HepG2 (cell line): ENCODE measurements at regions not wholly inside any gene's neighbourhood (a gene's known extent, or its start where the extent isn't known, plus 50 kb on each side); places are given as distances from the start of the nearest gene placed in this dataset.

Source experiments
- ATAC-seq: fragments of 200-7000 bp; cut with Tn5 transposase; 3 replicates; pipeline ENCODE4 v1.9.1; 2020; ENCODE audit warnings: mild to moderate bottlenecking, moderate library complexity
- BruUV-seq: library from RNA; stranded (reverse); fragments of 400-500 nt; replicated peaks from 2 replicates; lab custom pipeline; 2021; lab: Mats Ljungman, UMichigan
- CTCF ChIA-PET: fragments of 300-600 bp; formaldehyde crosslinking; extraction: SDS; loops from one replicate; lab custom pipeline; 2021; ENCODE audit warnings: low total read pairs, inconsistent platforms, low intra/inter-chr PET ratio; lab: Yijun Ruan, JAX
- POLR2A ChIA-PET: fragments of 350-600 bp; sonication (Branson Sonifier 250); formaldehyde crosslinking; loops from one replicate; lab custom pipeline; 2020; ENCODE audit warnings: antibody characterized with exemption, inconsistent platforms; lab: Yijun Ruan, JAX
- DNase-seq: peaks from one replicate; pipeline ENCODE4 v3.0.0-alpha.2; 2015; ENCODE audit warnings: low spot score
- FAIRE-seq: peaks from 3 replicates; lab custom pipeline; 2011; peaks lifted over from hg19 to GRCh38; lab: Jason Lieb, UNC
- H2AFZ ChIP-seq: one replicate; pipeline ENCODE4 v1.6.1; 2011; ENCODE audit warnings: low read length, inconsistent platforms
- H3K27ac ChIP-seq: fragments of 300-600 bp; 3 replicates; pipeline ENCODE4 v1.8.0; 2011; ENCODE audit warnings: mixed run types, mild to moderate bottlenecking, mixed read lengths, low read length, inconsistent platforms; ENCODE audit not compliant: insufficient read depth; ENCODE audit errors: extremely low read length
- H3K27me3 ChIP-seq, 2 experiments: fragments of 200-600 bp in 1 of 2; 2 replicates in 1 of 2; 3 replicates in 1 of 2; pipeline versions ENCODE4 v1.6.0 to v1.8.0; 2011; ENCODE audit warnings: low read length in 2 of 2, mild to moderate bottlenecking in 2 of 2, moderate library complexity in 2 of 2, inconsistent platforms in 1 of 2; ENCODE audit not compliant: insufficient read depth in 2 of 2, control insufficient read depth in 1 of 2
- H3K36me3 ChIP-seq, 2 experiments: fragments of 200-600 bp in 1 of 2; replicated peaks in 1 of 2; 2 replicates in 1 of 2; 3 replicates in 1 of 2; pipeline versions ENCODE4 v1.5.1 to v1.8.0; 2011; ENCODE audit warnings: low read length in 2 of 2, inconsistent platforms in 1 of 2; ENCODE audit not compliant: insufficient read depth in 2 of 2, control insufficient read depth in 1 of 2
- H3K4me1 ChIP-seq: 2 replicates; pipeline ENCODE4 v1.5.1; 2012; ENCODE audit warnings: low read length, inconsistent platforms; ENCODE audit not compliant: insufficient read depth
- H3K4me2 ChIP-seq: 2 replicates; pipeline ENCODE4 v1.6.0; 2011; ENCODE audit warnings: low read depth, low read length, inconsistent platforms
- H3K4me3 ChIP-seq, 3 experiments: fragments of 200-600 bp in 1 of 3; sonication (generic), shearing (Covaris generic) in 1 of 3; replicated peaks in 1 of 3; 2 replicates each; pipeline ENCODE4 v1.5.1; 2011 to 2016; ENCODE audit warnings: low read length in 3 of 3, inconsistent platforms in 2 of 3, low read depth in 2 of 3, mild to moderate bottlenecking in 2 of 3, control low read depth in 1 of 3, mixed read lengths in 1 of 3; ENCODE audit not compliant: insufficient read depth in 1 of 3
- H3K79me2 ChIP-seq: one replicate; pipeline ENCODE4 v1.6.1; 2011; ENCODE audit warnings: low read length, inconsistent platforms; ENCODE audit not compliant: insufficient read depth
- H3K9ac ChIP-seq: 2 replicates; pipeline ENCODE4 v1.6.0; 2011; ENCODE audit warnings: mild to moderate bottlenecking, low read depth, low read length, inconsistent platforms; ENCODE audit not compliant: insufficient read depth
- H3K9me3 ChIP-seq: 2 replicates; pipeline ENCODE4 v1.5.1; 2012; ENCODE audit warnings: mild to moderate bottlenecking, low read length
- H4K20me1 ChIP-seq: 2 replicates; pipeline ENCODE4 v1.6.0; 2011; ENCODE audit warnings: inconsistent platforms, mild to moderate bottlenecking, low read length, moderate library complexity; ENCODE audit not compliant: insufficient read depth
- REXO4 ChIP-seq: sonication (generic); formaldehyde crosslinking; IDR thresholded peaks from 2 replicates; pipeline ENCODE4 v1.8.0; 2022; ENCODE audit warnings: missing genetic modification reagents, mild to moderate bottlenecking, borderline replicate concordance
- ZFP36L1 ChIP-seq: sonication (generic); formaldehyde crosslinking; IDR thresholded peaks from 2 replicates; pipeline ENCODE4 v1.8.0; 2022; ENCODE audit warnings: mild to moderate bottlenecking, missing genetic modification reagents, moderate library complexity
- ZNF235 ChIP-seq: sonication (generic); formaldehyde crosslinking; IDR thresholded peaks from 2 replicates; pipeline ENCODE4 v1.8.1; 2023; ENCODE audit warnings: mild to moderate bottlenecking, missing genetic modification reagents, borderline replicate concordance
- ZNF383 ChIP-seq: sonication (generic); formaldehyde crosslinking; IDR thresholded peaks from 2 replicates; pipeline ENCODE4 v1.4.0; 2020; ENCODE audit warnings: missing genetic modification reagents, mild to moderate bottlenecking, borderline replicate concordance
- WGBS: methylation state at CpG from one replicate; pipeline ENCODE4 v1.1.6; 2017; ENCODE audit warnings: low lambda C conversion rate; 5-methylcytosine and 5-hydroxymethylcytosine counted together
- in situ Hi-C: cut with HindIII; loops from 2 replicates; pipeline ENCODE4 v1.10.0; 2017; ENCODE audit warnings: low pct_unique_long_range_greater_than_20kb; ENCODE audit not compliant: extremely low pct_ligation_motif_present
- intact Hi-C: fragments of 100-400 bp; cut with micrococcal nuclease; formaldehyde crosslinking; loops from one replicate; pipeline ENCODE4 v1.10.0; 2022; ENCODE audit not compliant: unreplicated experiment
- TF ChIP-seq, protein P1 (sequence below): sonication (generic); formaldehyde crosslinking; IDR thresholded peaks from 2 replicates; pipeline ENCODE4 v1.4.0; 2020; ENCODE audit warnings: mild to moderate bottlenecking, missing genetic modification reagents
- TF ChIP-seq, protein P2 (sequence below): sonication (generic); formaldehyde crosslinking; IDR thresholded peaks from 2 replicates; pipeline ENCODE4 v1.4.0; 2020; ENCODE audit warnings: missing genetic modification reagents
- TF ChIP-seq, protein P3 (sequence below): sonication (generic); formaldehyde crosslinking; IDR thresholded peaks from 2 replicates; pipeline ENCODE4 v1.8.1; 2023; ENCODE audit warnings: mild to moderate bottlenecking, inconsistent platforms, moderate library complexity, missing genetic modification reagents, borderline replicate concordance
- TF ChIP-seq, protein P4 (sequence below): sonication (generic); formaldehyde crosslinking; IDR thresholded peaks from 2 replicates; pipeline ENCODE4 v1.4.0; 2020; ENCODE audit warnings: mild to moderate bottlenecking, missing genetic modification reagents

DNA sequence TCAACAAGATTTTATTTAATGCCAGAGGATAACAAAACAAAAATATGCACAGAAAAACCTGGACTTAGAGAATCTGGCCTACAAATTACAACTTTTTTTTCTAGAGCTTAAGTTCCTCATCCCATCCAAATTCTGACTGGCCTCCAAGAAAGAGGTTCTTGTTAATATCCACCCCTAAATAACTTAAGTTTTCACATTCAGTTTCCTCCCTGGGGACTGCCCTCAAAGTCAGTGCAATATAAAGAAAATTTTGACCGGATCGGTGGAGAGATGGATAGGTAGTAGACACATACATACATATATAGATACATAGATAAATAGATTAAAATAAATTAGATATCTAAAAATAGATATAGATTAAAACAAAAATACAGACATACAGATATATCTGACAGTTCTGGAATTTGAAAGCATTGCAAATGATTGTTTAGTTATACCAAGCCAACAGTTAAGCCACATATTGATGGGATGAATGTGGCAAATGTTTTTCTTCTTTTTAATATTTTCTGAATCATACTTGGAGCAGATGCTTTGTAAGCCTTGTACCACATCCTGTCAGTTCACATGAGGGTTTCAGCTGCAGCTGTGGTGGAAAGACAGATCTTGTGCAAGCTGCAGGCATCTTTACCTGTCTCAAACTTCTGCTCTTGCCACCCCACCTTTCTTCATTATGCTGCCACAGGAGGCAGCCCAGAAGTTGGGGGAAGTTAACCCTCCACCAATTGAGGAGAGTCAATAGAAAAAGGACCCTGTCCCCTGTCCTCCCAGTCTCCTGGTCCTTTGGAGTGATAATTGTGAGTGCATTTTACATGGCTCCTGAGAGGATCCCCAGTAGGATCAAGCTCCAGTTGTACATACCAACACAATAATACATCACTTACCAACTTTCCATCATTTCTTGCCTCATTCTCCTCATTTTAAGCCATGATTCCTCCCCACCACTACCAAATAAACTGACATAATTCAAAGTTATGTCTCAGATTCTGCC, 58.5 kb upstream of the PRDM8 start:
- FAIRE-seq (no peak), DNase-seq (no peak), ATAC-seq (no peak)
- H3K9me3 ChIP-seq = no peaks in the 10 kb centered on the region
- no peak overlapping the region for H3K27ac ChIP-seq
- H3K4me2 ChIP-seq = no peak overlapping the region
- no peaks in the 10 kb centered on the region for H3K36me3 ChIP-seq
- no peak for TF ChIP-seq ZNF383 (CRISPR knock-in tag)
- TF ChIP-seq, protein P1, sequence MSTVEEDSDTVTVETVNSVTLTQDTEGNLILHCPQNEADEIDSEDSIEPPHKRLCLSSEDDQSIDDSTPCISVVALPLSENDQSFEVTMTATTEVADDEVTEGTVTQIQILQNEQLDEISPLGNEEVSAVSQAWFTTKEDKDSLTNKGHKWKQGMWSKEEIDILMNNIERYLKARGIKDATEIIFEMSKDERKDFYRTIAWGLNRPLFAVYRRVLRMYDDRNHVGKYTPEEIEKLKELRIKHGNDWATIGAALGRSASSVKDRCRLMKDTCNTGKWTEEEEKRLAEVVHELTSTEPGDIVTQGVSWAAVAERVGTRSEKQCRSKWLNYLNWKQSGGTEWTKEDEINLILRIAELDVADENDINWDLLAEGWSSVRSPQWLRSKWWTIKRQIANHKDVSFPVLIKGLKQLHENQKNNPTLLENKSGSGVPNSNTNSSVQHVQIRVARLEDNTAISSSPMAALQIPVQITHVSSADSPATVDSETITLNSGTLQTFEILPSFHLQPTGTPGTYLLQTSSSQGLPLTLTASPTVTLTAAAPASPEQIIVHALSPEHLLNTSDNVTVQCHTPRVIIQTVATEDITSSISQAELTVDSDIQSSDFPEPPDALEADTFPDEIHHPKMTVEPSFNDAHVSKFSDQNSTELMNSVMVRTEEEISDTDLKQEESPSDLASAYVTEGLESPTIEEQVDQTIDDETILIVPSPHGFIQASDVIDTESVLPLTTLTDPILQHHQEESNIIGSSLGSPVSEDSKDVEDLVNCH (CRISPR knock-in tag) = no peak
- TF ChIP-seq, protein P2, sequence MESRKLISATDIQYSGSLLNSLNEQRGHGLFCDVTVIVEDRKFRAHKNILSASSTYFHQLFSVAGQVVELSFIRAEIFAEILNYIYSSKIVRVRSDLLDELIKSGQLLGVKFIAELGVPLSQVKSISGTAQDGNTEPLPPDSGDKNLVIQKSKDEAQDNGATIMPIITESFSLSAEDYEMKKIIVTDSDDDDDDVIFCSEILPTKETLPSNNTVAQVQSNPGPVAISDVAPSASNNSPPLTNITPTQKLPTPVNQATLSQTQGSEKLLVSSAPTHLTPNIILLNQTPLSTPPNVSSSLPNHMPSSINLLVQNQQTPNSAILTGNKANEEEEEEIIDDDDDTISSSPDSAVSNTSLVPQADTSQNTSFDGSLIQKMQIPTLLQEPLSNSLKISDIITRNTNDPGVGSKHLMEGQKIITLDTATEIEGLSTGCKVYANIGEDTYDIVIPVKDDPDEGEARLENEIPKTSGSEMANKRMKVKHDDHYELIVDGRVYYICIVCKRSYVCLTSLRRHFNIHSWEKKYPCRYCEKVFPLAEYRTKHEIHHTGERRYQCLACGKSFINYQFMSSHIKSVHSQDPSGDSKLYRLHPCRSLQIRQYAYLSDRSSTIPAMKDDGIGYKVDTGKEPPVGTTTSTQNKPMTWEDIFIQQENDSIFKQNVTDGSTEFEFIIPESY (CRISPR knock-in tag) = no peak
- TF ChIP-seq, protein P3, sequence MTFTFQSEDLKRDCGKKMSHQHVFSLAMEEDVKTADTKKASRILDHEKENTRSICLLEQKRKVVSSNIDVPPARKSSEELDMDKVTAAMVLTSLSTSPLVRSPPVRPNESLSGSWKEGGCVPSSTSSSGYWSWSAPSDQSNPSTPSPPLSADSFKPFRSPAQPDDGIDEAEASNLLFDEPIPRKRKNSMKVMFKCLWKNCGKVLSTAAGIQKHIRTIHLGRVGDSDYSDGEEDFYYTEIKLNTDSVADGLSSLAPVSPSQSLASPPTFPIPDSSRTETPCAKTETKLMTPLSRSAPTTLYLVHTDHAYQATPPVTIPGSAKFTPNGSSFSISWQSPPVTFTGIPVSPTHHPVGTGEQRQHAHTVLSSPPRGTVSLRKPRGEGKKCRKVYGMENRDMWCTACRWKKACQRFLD (CRISPR knock-in tag) = no peak
- TF ChIP-seq, protein P4, sequence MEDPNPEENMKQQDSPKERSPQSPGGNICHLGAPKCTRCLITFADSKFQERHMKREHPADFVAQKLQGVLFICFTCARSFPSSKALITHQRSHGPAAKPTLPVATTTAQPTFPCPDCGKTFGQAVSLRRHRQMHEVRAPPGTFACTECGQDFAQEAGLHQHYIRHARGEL = no peak
- TF ChIP-seq ZNF235 (CRISPR knock-in tag) = no peak
- no peak for TF ChIP-seq ZFP36L1
- no peak for TF ChIP-seq REXO4 (CRISPR knock-in tag)
- no peaks in the 10 kb centered on the region for H3K27me3 ChIP-seq
- intact Hi-C loops (loop anchor here (1.0 kb wide), 1 partner anchor 9 kb away; no protein-coding TSS in a partner anchor), in situ Hi-C loops (no loop called here)
- ChIA-PET CTCF (no interaction called here), POLR2A (no interaction called here)
- 94% methylated on average over 2 of the region's 2 CpGs for WGBS
- no peaks in the 10 kb centered on the region for H3K79me2 ChIP-seq
- no peaks in the 10 kb centered on the region for H3K4me1 ChIP-seq
- no peak overlapping the region for H3K4me3 ChIP-seq
- H2AFZ ChIP-seq = no peak overlapping the region
- H4K20me1 ChIP-seq = no peaks in the 10 kb centered on the region
- no peak overlapping the region for H3K9ac ChIP-seq
- BruUV-seq = no TSS peak
